Subcutaneous abdominal adipose tissue (tissue), 5 donors: ENCODE measurements at regions not wholly inside any gene's neighbourhood (a gene's known extent, or its start where the extent isn't known, plus 50 kb on each side); places are given as distances from the start of the nearest gene placed in this dataset.
"Not testable (repeated sequence)": the region's sequence is repeated elsewhere in the genome, so short reads cannot be mapped to it uniquely, and the experiment has no call there.

ENCODE experiments used
- H3K27ac ChIP-seq: one replicate; pipeline ENCODE4 v1.7.0; 2013; ENCODE audit warnings: low read depth, mild to moderate bottlenecking, inconsistent platforms, low read length, moderate library complexity
- H3K27me3 ChIP-seq, 5 donors: one replicate each; pipeline ENCODE4 v1.7.0; 2013; ENCODE audit warnings: low read length in 5 of 5, inconsistent platforms in 1 of 5; ENCODE audit not compliant: control insufficient read depth in 5 of 5, insufficient read depth in 4 of 5
- H3K36me3 ChIP-seq, 5 donors: one replicate each; pipeline ENCODE4 v1.7.0; 2013; ENCODE audit warnings: low read length in 5 of 5; ENCODE audit not compliant: control insufficient read depth in 5 of 5, insufficient read depth in 5 of 5
- H3K4me1 ChIP-seq, 5 donors: one replicate each; pipeline ENCODE4 v1.7.0; 2013; ENCODE audit warnings: low read length in 5 of 5, mild to moderate bottlenecking in 3 of 5, moderate library complexity in 1 of 5; ENCODE audit not compliant: control insufficient read depth in 5 of 5, insufficient read depth in 5 of 5
- H3K4me3 ChIP-seq, 5 donors: one replicate each; pipeline ENCODE4 v1.7.0; 2013; ENCODE audit warnings: low read length in 5 of 5, low read depth in 1 of 5
- H3K9ac ChIP-seq, 5 donors: one replicate each; pipeline ENCODE4 v1.7.0; 2013; ENCODE audit warnings: low read length in 5 of 5, mild to moderate bottlenecking in 4 of 5, moderate library complexity in 3 of 5
- H3K9me3 ChIP-seq, 5 donors: one replicate each; pipeline ENCODE4 v1.7.0; 2013; ENCODE audit warnings: low read length in 5 of 5; ENCODE audit not compliant: control insufficient read depth in 5 of 5
- donor health status: healthy.
- donor health status: healthy.
- donor health status: healthy.
- donor health status: healthy.
- donor health status: healthy.

DNA sequence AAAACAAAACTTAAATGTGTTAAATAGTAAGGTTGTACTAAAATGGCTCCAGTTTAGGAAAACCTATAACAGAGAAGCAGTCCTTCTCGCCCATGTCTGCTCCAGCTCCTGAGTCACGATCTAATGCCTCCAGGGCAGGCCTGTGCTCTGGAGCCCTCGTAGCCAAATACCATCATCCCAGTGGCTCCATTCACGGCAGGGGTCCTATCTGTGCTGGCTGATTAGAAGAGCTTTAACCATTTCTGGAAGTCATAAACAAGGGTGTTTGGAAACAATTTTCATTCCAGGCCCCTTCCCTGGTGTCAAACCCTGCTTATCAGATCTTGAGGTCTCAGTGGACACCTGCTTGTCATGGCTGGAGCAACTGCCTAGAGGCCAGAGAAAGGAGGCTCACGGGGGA lies 336.9 kb downstream of the SOX9 start:
- no peak overlapping the region for H3K27ac ChIP-seq
- no peak overlapping the region for H3K4me3 ChIP-seq
- no peaks in the 10 kb centered on the region for H3K9me3 ChIP-seq
- no peaks in the 10 kb centered on the region for H3K4me1 ChIP-seq
- H3K27me3 ChIP-seq: no peaks in the 10 kb centered on the region
- no peaks in the 10 kb centered on the region for H3K36me3 ChIP-seq
- no peak overlapping the region for H3K9ac ChIP-seq

- Histone ChIP-seq H3K9me3 (no peaks in the 10 kb centered on the region), H3K27ac (no peak overlapping the region), H3K36me3 (no peaks in the 10 kb centered on the region), H3K9ac (no peak overlapping the region), H3K4me3 (no peak overlapping the region), H3K4me1 (no peaks in the 10 kb centered on the region), H3K27me3 (no peaks in the 10 kb centered on the region)
Measured at GRCh38 chr17:72458301-72458700, 337.5 kb downstream of the SOX9 start.

- Histone ChIP-seq H3K9ac (no peak overlapping the region), H3K9me3 (no peaks in the 10 kb centered on the region), H3K4me1 (no peaks in the 10 kb centered on the region), H3K27me3 (peaks cover 0 to 5% (median 0%) of the 10 kb centered on the region in 5 donors), H3K27ac (no peak overlapping the region), H3K36me3 (no peaks in the 10 kb centered on the region), H3K4me3 (no peak overlapping the region)
Measured at GRCh38 chr17:72460711-72461110, 339.9 kb downstream of the SOX9 start.

DNA sequence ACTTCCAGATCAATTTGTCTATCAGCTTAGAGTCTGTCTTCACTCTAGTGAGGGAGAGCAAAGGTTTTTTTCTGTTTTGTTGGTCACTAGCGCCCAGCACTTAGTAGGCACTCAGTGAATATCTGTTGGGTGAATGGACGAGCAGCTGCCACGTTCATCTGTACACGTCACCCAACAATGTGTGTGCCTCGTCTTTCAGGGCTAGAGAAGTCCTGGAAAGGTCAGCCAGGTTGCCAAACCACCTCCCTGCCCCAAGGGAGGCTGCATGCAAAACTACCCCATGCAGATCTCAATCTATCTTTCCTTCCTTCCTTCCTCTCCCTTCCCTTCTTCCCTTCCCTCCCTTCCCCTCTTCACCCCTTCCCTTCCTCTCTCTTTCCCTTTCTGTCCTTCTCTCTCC lies 340.9 kb downstream of the SOX9 start:
- Histone ChIP-seq H3K36me3 (no peaks in the 10 kb centered on the region), H3K27ac (no peak overlapping the region), H3K27me3 (peaks cover 0 to 5% (median 0%) of the 10 kb centered on the region in 5 donors), H3K4me3 (no peak overlapping the region), H3K4me1 (no peaks in the 10 kb centered on the region), H3K9ac (no peak overlapping the region), H3K9me3 (no peaks in the 10 kb centered on the region)

- H3K27ac ChIP-seq: no peak overlapping the region
- H3K4me3 ChIP-seq: no peak overlapping the region
- no peaks in the 10 kb centered on the region for H3K9me3 ChIP-seq
- no peak overlapping the region for H3K9ac ChIP-seq
- no peaks in the 10 kb centered on the region for H3K36me3 ChIP-seq
- H3K27me3 ChIP-seq: peaks cover 0 to 6% (median 0%) of the 10 kb centered on the region in 5 donors
- no peaks in the 10 kb centered on the region for H3K4me1 ChIP-seq
Measured at GRCh38 chr17:72462407-72462806, 341.6 kb downstream of the SOX9 start.

DNA sequence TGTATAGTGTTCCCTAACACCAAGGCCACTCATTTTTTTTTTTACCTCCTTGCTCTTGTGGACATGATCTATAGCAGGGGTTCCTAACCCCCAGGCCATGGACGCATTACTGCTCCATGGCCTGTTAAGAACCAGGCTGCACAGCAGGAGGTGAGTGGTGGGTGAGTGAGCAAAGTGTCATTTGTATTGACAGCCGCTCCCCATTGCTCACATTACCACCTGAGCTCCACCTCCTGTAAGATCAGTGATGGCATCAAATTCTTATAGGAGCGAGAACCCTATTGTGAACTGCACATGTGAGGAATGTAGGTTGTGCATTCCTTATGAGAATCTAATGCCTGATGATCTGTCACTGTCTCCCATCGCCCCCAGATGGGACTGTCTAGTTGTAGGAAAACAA lies 342.0 kb downstream of the SOX9 start:
- peaks cover 0 to 6% (median 0%) of the 10 kb centered on the region in 5 donors for H3K27me3 ChIP-seq
- no peak overlapping the region for H3K4me3 ChIP-seq
- H3K36me3 ChIP-seq: no peaks in the 10 kb centered on the region
- no peaks in the 10 kb centered on the region for H3K9me3 ChIP-seq
- peaks cover 0 to 3% (median 0%) of the 10 kb centered on the region in 5 donors for H3K4me1 ChIP-seq
- H3K27ac ChIP-seq: no peak overlapping the region
- no peak overlapping the region for H3K9ac ChIP-seq

- Histone ChIP-seq H3K27ac (no peak overlapping the region), H3K9me3 (no peaks in the 10 kb centered on the region), H3K4me1 (peaks cover 0 to 10% (median 0%) of the 10 kb centered on the region in 5 donors), H3K9ac (no peak overlapping the region), H3K27me3 (peaks cover 0 to 6% (median 0%) of the 10 kb centered on the region in 5 donors), H3K36me3 (no peaks in the 10 kb centered on the region), H3K4me3 (no peak overlapping the region)
Measured at GRCh38 chr17:72463287-72464102, 342.7 kb downstream of the SOX9 start.

GRCh38 chr17:72464221-72464620 lies 343.4 kb downstream of the SOX9 start:
- H3K36me3 ChIP-seq, H3K27ac ChIP-seq, H3K27me3 ChIP-seq, H3K9ac ChIP-seq, H3K4me3 ChIP-seq, H3K9me3 ChIP-seq: not testable (repeated sequence)
- peaks cover 0 to 11% (median 0%) of the 10 kb centered on the region in 5 donors for H3K4me1 ChIP-seq

GRCh38 chr17:72465191-72466024 lies 344.6 kb downstream of the SOX9 start:
- no peak overlapping the region for H3K4me3 ChIP-seq
- no peaks in the 10 kb centered on the region for H3K9me3 ChIP-seq
- H3K9ac ChIP-seq: no peak overlapping the region
- no peaks in the 10 kb centered on the region for H3K36me3 ChIP-seq
- H3K27me3 ChIP-seq: peaks cover 0 to 6% (median 3%) of the 10 kb centered on the region in 5 donors
- no peak overlapping the region for H3K27ac ChIP-seq
- H3K4me1 ChIP-seq: peaks cover 0 to 11% (median 0%) of the 10 kb centered on the region in 5 donors

- peaks cover 0 to 11% (median 0%) of the 10 kb centered on the region in 5 donors for H3K4me1 ChIP-seq
Measured at GRCh38 chr17:72466199-72466598, 345.4 kb downstream of the SOX9 start.

More at GRCh38 chr17:72466199-72466598, 345.4 kb downstream of the SOX9 start:
- H3K9ac ChIP-seq: no peak overlapping the region
- no peaks in the 10 kb centered on the region for H3K9me3 ChIP-seq
- H3K27me3 ChIP-seq: peaks cover 0 to 6% (median 3%) of the 10 kb centered on the region in 5 donors
- H3K36me3 ChIP-seq: no peaks in the 10 kb centered on the region
- no peak overlapping the region for H3K27ac ChIP-seq
- no peak overlapping the region for H3K4me3 ChIP-seq
